Stimulated activated CD8-positive, alpha-beta memory T cell treated with anti-CD3 and anti-CD28 coated beads, Interleukin-15, amount 100 ng/mL, for 24 hours (primary cell): ENCODE measurements at regions not wholly inside any gene's neighbourhood (a gene's known extent, or its start where the extent isn't known, plus 50 kb on each side); places are given as distances from the start of the nearest gene placed in this dataset.

Experiments used
- DNase-seq: peaks from one replicate; pipeline ENCODE4 v3.0.0-alpha.2; 2020; ENCODE audit warnings: low read depth

GRCh38 chr20:60510356-60510755 lies 552.1 kb downstream of the CDH26 start:
- DNase-seq, result no peak

- DNase-seq, result no peak
Measured at GRCh38 chr20:60512443-60512842, 554.2 kb downstream of the CDH26 start.

DNA sequence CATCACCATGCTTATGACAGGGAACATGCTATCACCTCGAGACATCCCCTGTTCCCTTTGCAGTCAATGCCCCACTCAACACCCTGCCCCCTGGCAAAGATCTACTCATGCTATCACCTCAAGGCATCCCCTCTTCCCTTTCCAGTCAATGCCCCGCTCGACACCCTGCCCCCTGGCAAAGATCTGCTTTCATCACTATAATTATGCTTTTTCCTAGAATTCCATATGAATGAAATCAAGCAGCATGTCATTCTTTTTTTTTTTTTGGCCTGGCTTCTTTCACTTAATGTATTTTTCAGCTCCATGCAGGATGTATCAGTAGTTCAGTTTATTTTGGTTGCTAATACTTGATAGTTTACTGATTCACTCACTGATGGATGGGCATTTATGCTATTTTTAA lies 554.9 kb downstream of the CDH26 start:
- no peak for DNase-seq

DNA sequence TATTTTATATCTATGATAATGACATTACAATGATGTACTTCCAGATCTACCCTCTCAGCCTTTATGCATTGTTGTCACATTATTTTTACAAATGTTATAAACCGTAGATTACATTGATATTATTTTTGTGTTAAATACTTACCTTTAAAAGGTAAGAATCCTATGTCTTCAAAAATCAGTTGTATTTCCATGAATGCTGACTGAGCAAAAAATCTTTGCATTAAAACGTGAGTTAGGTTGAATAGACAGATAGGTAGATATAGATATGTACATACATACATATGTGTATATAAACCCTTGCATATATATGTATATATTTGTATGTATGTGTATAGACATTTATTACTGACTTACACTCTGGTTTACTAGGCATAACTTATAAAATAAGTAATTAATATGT lies 558.2 kb downstream of the CDH26 start:
- DNase-seq, result no peak

DNA sequence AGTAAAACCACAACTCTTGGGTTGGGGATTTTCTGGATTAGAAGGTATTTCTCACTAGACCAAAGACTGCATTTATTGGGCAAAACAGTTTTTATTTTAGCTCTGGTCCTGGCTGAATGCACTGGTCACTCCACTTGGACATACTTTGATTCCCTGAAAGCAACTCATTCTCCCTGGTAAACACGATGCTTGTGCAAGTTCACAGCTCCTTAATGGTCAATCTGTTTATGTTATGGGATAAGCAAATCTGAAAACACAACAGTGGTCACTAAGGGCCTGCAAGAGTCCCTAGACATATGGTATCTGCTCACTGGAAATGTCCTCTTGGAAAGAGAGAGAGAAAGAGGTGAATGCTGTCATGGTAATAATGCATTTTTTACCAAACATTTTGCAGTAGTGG lies 559.8 kb downstream of the CDH26 start:
- DNase-seq, result no peak

DNA sequence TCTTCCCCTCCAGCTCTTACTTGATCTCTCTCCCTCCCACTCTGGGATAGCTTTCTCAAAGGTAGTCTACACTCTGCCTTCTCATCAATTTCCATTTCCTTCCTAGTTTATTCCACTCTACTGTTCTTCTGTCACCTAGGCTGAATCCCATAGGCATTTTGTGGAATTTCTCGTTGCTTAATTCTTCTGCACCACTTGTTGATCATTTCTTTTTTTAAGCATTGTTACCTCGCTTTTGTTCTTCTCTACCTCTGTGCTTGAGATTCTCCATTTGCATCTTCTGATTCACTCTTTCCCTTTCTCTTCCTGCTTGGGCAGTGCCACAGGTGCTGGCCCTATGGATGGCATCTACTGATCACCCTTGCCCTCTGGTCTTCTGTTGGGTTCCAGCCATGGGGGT lies 567.2 kb downstream of the CDH26 start:
- DNase-seq, result no peak

DNA sequence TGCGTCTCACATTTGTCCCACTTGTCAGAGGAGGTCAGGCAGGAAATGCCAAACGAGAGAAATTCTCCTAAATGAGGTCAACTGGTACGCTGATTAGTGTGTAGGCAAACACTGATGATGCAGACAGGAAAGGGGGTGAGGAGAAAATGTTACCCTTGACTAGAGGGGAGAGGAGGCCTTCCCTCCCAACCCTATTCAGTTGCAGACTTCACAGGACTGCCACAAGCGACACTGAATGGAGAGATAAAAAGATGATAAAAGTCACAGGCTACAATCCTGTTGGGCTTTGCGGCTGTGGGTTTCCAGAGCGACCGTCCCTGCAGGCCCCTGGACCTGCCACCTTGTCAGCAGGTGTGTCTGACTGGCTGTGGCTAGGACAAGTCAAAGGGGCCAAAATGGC lies 569.4 kb downstream of the CDH26 start:
- no peak for DNase-seq

DNA sequence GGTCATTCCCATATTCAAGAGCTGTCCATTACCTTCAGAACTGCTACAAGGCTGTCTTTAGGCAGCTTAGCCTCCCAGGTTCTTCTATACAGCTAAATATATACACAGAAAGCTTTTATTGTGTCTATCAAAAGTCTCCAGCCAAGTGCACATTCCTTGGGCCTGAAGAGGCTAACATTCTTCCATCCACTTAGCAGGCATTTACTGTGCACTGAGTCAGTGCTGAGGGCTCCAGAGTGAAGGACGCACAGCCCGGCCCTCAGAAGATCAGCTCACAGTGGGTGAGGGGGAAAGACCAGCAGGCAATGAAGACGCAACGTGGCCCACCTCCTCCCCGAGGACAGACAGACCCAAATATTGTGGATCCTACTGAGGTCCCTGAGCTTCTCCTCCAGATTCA lies 569.9 kb downstream of the CDH26 start:
- no peak for DNase-seq

DNA sequence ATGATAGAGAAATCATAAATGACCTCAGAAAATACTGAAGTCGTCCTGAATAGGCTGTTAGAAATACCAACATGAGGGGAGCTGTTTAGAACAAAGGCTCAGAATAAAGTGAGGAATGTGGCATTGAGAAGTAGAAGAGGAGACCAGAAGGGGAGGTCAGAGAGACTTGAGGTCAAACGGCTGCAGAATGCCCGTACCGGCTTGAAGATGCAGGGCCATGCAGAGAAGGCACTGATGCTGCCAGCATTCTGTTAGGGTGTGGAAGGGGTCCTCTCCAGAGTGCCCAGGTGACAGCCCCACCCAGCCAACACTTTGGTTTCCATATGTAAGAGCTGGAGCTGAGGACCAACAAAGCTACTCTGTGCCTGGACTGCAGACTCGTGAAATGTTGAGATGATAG lies 570.9 kb downstream of the CDH26 start:
- no peak for DNase-seq

DNA sequence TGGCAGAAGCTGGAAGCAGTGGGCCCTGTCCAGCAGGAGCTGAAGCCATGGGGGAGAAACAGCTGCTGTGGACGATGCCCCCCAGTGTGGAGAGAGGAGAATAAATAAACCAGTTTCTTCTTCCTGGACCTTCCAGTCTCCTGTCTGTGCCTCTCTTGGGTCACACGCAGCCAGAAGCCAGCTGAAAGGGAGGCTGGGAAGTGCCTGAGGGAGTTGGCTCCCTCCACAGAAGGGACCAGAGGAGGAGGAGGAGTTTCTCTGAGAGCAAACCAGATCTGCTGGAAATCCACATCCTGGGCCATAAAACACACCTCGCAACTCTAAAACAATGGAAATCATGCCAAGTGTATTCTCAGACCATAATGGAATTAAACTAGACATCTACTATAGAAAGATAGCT lies 577.0 kb downstream of the CDH26 start:
- DNase-seq, result no peak

GRCh38 chr20:60540591-60540990 lies 582.4 kb downstream of the CDH26 start:
- DNase-seq, result no peak

DNA sequence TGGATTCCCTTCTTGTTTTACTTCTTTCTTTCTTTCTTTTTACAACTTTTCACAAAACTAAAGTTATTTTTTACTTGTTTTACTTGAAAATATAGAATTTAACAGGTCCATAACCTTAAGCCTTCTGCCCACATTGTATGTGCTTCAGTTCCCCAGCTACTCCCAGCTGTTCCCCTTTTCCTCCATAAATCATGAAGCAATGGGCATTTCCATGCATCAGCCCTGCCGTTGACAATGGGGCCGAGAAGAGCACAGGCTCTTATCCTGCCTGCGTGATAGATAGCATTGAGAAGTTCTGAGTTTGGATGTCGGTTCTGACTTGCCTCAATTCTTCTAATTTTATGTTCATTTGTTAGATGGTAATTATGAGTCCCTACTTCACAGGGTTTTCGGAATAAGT lies 583.8 kb downstream of the CDH26 start:
- DNase-seq, result no peak

DNA sequence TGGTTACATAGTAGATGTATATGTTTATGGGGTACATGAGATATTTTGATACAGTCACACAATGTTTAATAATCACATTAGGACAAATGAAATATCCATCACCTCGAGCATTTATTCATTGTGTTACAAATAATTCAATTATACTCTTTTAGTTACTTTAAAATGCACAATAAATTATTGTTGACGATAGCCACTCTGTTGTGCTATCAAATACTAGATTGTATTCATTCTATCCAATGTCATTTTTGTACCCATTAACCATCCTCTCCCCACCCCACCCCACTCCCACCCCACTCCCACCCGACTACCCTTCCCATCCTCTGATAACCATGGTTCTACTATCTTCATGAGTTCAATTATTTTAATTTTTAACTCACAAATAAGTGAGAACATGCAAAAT lies 585.4 kb downstream of the CDH26 start:
- DNase-seq, result no peak

DNA sequence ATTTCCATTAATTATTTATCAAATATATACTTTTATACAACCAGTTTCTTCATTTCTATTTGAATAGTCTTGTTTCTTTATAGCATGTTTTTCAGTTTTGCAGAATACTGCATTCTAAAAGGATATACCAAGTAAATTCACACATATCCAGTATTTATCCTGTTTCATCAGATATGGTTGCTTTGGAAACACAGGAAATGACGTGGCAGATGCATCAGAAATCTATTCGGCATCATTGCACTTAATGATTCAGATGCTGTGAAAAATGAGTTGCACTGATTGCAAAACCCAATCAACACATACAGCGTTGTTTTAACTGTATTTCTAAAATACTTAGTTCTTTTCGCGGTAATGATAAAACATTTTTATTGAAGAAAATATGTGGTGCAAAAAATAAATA lies 594.9 kb downstream of the CDH26 start:
- no peak for DNase-seq

DNA sequence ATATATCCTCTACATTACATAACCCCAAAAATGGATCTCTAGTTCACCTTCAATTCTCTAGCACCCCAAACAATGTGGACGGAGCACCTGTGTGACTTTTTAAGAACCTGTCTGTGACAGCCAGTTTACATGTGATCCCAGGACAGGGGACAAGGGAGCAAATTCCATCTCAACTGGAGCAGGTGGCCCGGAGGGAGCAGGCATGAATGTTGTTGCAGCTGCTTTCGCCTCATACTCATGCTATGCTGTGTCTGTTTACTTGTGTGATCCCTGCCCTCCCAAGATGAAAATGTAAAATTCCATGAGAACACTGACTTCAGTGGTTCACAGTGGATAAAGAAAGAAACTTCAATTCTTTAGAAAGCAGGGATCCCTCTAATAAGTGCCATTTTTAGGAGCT lies 600.3 kb downstream of the CDH26 start:
- DNase-seq, result no peak

DNA sequence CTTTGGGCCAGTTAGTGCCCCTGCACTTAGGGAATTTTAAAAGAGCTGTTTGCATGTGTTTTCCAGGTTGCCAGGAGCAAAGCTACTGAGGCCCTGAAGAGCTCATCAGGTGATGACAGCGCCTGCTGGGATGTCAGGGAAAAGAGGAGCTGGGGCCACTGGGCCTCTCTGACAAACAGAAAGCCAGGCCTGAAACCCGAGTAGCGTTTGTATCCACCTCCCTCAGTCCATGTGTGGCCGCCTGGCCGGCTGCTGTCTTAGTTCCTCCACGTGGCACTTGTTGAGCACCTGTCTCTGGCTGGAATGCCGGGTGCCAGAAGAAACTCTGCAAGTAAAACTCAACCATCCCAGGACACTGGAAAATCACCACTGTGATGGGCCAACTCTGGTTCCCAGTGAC lies 601.2 kb downstream of the CDH26 start:
- DNase-seq, result no peak

DNA sequence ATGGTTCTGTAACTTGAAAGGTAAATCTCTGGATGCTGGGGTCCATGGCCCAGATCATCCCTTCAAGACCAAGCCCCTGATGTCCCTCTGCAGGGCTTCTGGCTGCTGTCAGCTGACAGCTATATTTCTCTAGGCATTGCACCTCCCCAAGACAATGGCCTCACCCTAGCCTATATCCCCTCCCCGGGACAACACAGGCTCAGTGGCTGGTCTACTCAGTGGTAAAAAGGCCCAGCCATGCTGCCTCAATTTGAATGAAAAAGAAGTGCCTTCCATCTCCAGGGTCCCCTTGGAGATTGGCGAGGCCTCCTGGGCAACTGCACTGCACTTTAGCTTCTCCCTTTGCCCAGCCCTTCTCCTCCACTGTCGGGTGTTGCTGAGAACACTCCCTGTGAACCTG lies 602.8 kb downstream of the CDH26 start:
- DNase-seq, result no peak

- no peak for DNase-seq
Measured at GRCh38 chr20:60565083-60565482, 606.9 kb downstream of the CDH26 start.

DNA sequence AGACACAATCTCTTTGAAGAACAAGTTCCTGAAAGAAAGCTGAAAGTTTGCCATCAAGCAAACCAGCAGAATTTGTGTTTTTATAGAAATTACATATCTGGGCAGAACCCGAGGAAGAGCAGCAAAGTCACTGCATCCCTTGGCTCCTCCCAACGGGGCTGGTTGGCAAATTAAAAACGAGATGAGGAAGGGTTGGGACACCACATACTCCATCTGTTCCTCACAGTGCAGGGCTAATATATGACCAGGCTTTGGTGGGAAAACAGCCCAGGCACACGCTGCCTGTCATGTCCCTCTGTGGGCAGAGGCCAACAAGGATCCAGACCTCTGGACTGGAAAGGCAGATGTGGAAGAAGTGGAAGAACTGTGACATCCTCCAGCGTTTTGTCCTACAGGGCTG lies 607.3 kb downstream of the CDH26 start:
- no peak for DNase-seq

- DNase-seq, result no peak
Measured at GRCh38 chr20:60569116-60569515, 610.9 kb downstream of the CDH26 start.

DNA sequence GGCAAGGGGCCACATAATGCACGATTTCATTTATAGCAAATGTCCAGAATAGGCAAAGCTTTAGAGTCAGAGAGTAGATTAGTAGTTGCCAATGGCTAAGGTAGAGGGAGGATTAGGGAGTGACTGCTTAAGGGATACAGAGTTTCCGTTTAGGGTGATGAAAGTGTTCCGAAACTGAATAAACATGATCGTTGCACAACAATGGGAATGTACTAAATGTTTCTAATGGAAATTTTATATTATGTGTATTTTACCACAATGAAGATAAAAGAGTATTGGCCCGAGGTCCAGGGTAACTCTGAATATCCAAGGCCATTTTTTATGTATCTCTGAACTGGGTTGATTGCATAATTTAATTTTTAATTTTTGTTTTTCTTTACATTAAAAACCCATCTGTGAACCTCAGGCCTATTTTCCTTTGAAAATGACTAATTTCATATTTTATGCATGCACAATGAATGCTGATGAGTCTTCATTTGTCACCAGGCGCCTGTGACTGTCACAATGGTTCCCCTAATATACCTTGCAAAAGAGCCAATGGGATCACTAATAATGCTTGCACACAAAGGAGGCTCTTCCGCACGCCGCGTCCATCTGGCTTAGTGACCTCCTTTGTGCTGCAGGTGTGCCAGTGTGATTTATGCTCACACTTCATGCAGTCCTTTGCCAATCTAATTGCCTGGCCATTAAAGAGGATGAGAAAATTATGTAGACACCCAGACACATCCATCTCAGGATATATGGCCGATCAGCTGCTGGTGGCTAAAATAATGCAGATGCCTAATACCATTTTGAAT lies 612.5 kb downstream of the CDH26 start:
- no peak for DNase-seq

GRCh38 chr20:60573003-60573680 lies 614.9 kb downstream of the CDH26 start:
- no peak for DNase-seq

- no peak for DNase-seq
Measured at GRCh38 chr20:60576236-60576635, 618.0 kb downstream of the CDH26 start.

DNA sequence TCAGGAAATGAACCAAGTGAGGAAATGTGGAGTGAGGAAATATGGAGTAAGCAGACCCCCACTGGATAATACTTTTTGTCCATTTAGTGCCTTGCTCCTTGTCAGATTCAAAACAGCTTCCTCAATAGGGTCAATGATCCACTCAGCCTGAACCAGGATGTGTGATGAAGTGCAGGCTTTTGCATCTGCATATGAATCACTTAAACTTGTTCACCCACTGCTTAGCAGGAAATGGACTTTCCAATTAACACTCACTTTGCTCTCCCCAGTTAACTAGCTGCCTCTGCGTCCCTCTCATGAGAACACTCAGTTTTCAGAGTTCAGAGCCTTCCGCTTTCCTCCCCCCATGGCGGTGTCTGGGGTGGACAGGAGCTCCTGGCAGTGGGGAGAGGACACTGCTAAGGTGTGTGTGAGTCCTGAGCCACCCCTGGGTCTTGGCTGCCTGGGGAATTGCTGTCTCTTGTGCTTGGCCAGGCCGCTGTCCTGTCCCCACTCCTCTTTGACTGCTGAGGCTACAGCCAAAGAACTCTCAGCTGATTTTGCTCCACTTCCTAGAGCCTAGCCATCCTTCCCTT lies 621.8 kb downstream of the CDH26 start:
- DNase-seq, result no peak
